GDM1 (cell line): ENCODE measurements at regions not wholly inside any gene's neighbourhood (a gene's known extent, or its start where the extent isn't known, plus 50 kb on each side); places are given as distances from the start of the nearest gene placed in this dataset.

ENCODE experiments used
- DNase-seq: peaks from one replicate; lab custom pipeline; 2025; lab: John Stamatoyannopoulos, UW

DNA sequence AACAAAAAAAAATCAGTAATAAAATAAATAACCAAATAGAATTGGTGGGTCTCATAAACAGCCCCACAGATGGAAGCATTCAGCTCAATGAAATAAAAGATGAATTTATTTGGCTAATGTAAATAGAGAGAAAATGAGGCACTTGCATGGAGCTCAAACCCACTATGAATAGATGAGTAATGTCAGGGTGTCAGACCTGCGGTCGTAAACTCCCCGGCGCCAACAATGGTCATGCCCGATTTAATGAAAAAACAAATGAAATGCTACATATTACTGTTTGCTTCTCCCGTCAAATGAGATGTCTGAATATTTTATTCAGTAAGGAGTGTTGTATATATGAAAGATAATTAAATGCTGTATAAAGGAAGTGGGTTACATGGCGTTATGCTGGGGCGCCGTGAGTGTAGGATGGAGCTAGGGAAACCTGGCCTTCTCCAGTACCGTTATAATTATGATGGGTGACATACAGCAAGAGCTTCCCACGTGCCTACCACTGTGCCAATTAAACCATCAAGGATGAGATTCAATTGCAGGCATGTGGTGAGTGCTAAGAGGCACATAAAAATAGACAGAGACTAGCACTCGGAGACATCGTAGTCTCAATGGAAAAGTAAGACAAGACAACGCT is 648.1 kb downstream of the BCL11B start:
- no peak for DNase-seq

DNA sequence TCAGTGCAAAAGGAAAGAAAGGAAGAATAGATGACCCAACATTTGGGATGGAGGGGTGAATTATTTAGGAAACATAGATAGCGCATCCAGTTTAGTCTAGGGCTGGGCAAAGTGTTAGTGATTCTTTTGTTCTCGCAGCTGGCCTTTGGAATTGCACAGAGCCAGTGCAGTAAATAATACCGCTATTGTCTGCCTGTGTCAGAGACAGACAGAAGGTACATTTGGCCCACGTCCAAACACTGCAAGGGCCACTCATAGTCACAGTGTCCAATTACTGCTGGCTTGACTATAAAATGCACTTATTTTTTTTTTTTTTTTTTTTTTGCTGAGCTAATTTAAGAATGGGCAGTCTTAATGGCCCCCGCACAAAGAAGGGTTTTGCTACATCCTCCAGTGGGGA is 638.6 kb downstream of the BCL11B start:
- DNase-seq: no peak

DNA sequence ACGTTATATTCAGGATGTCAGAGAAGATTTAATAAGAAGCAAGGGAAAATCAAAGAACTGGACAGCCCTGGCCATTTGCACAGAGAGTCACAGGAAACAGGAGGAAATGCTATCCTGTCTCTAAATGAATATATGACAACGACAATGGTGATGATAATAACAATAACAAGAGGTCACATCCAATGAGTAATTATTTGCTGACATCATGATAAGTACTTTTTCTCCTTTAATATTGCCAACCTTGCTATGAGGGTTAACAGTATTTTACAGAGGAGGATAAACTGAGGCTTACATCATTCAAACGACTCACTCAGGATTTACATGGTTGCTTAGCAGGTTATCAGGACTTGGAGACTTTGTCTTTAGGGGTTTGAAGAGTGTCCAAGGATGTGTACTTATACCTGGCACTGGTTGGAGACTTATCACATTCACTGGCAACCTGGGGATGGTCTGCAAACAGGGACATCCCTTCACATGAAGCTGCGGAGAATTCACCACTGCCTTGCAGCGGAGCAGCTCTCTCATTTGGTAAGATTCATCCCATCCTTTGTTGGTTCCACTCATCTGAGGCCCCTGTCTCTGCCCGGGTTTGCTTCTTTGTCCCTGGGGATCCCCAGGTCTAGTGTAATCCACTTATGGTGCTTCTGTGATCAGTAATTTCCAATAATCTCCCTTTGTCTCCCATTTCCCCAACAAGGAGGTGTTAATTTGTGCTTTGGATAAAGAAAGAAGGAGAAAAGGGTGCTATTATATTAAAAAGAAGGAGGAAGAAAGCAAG is 637.8 kb downstream of the BCL11B start:
- no peak for DNase-seq

DNA sequence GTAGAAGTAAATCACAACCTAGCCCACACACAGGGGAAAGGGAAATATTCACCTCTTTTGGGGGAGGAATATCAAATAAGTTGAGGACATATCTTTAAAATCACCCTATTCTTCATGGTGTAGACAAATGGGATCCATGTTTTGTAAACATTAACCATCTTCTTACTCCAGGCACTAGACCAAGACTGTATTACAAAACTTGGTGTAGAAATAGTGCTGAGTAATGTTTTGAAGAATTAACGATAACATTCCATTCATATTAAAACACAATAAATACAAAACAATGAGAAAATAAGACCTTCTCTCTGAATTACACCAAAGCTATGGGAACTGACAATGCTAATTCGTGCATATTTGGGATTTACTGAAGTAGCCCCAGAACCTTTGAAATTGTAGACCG is 633.6 kb downstream of the BCL11B start:
- no peak for DNase-seq

DNA sequence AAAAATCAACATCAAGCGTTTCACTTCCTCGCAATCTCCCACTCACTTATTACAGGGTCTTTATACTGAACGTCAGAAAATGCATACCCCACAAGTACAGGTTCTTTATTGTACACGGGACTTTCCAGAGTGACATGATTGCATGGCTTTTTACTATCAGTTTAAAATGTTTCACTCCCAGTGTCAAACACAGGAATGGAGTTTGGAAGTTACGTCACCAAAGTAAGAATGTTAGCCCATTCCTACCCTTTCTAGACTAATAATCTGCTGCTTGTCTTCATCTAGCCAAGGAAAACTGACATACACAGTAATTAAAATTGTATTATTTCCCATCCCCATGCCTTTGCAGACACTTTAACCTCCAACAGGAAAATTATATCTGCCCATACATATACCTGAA is 624.2 kb downstream of the BCL11B start:
- DNase-seq: no peak

DNA sequence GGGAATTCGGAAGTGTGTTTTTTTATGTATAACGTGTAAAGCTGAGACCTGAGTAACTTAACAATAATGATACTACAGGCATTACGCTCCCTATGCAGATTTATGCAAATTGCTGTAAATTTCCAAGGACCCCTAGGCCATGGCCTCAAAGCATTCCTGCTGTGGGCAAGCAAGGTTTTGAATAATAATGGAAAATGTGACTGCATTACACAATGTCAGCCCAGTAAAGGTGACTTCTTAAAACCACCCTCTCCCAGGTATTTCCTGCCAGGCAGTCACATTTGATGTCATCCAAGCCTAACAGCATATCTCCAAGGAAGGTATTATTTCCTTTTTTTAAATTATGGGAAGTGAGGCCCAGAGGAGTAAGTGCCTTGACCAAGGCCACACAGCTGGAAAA is 621.0 kb downstream of the BCL11B start:
- no peak for DNase-seq

DNA sequence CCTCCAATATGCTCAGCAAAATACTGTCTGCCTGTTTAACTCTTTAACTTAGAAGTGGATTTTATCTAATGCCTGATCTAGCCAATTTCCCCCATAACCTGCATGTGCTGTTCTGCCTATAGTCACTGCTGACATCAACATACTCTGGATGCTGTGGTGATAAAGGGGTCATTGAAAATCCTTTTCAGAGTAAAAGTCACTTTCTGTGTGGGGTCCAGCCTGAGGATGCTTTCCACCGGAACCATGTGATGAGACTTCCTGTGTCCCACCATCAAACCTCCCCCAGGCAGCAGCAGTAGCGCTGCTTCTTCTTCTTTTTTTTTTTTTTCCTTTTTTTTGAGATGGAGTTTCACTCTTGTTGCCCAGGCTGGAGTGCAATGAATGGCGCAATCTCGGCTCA is 607.0 kb downstream of the BCL11B start:
- no peak for DNase-seq

DNA sequence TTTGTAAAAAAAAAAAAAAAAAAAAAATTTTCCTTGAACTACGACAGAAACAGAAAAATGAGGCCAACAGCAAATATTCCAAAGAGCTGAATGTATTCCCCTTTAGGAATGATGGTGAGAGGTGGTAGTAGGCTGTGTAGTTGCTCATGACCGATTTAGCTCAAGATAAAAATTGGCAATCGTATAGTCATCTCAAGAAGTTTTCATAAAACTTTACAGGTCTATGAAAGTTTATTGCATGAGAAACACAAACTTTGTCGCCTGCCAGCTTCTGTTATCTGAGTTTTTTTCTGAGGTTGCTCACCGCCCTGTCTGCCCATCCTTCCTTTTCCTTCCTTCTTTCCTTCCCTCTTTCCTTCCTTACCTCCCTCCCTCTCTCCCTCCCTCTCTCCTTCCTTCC is 605.5 kb downstream of the BCL11B start:
- no peak for DNase-seq

DNA sequence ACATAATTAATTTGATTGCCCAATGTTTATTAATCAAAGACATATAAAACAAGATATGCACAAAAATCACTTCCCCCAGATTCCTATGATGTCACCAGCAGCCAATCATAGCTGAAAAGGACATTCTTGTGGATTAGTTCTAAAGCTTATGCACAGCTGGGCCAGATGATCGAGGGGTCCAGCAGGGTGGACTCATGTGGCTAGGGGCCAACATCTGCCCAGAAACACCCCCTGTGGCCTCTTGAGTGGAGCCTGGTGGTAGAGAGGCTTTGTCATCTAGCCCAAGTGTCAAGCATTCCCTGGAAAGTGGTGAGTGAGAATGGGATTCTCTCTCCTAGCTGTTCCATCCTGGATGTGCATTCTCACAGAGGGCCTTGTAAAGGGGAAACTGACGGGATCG is 590.0 kb downstream of the BCL11B start:
- no peak for DNase-seq

DNA sequence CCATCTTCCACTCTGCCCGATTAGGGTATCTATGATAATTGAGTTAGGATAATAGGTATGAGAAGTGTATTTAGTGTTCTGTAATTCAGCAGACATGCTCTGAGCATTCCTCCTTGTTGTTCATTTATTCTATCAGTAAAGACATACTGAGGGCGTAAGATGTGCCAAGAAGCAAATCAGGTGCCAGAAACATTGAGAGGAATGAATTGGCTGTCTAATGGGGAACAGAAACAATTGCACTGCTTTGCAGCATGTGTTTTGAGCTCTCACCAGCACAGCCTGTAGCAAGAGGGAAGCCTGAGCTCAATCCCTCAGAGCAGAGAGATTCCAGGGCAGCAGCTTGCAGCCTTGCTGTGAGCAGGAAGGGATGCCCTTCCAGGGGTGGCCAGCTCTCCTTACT is 589.3 kb downstream of the BCL11B start:
- DNase-seq: no peak

DNA sequence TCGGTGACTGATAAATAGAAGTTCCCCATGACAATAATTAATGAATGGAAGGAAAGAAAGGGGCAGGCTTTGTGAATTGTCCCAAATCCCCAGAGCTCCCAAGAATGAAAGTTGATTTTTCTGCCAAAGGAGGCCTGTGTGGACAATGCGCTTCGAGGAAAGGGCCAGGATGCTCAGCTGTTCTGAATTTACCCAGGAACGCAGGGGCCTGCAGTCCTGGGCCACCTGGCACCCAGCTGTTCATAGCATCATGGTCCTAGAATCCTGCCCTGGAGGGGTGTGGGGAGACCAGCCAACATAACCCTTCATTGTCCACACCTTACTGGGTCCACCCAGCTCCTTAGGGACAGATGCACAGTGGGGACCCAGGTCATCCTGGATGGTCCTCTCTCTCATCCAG is 587.5 kb downstream of the BCL11B start:
- DNase-seq: no peak

DNA sequence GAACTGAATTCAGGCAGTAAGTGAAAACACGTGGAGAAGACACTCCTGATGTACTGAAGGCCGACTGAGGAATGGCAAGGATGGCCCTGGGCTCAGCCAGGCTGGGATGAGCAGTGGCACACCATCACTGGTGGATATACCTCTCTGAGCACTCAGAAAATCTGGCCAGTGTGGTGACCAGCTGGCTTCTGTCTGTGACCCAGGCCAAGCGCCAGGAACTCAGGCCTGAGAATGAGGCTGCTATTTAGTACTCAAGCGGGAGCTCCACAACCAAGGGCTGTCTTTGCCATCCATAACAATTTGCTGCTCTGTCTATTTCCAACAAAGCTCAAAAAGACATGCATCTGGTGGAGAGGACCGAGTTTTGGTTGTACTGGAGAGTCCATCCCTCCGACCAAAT is 586.3 kb downstream of the BCL11B start:
- DNase-seq: no peak

DNA sequence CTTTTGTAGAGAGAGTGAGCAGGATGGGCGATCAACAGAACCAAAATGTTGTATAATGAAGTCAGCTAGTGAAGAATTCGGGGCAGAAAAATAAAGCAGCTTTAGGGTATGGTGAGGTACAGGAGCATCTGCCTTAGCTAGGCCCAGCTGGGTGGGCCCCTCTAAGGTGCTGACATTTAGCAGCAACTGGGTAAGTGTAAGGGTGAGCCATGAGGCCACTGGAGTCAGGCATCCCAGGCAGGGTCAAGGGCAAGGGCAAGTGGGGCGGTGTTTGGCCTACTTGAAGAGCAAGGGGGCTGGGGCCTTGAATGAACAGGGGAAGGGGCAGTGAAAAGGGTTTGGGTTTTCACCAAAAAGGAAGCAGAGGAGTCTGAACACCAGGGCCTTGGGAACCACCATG is 583.6 kb downstream of the BCL11B start:
- no peak for DNase-seq

DNA sequence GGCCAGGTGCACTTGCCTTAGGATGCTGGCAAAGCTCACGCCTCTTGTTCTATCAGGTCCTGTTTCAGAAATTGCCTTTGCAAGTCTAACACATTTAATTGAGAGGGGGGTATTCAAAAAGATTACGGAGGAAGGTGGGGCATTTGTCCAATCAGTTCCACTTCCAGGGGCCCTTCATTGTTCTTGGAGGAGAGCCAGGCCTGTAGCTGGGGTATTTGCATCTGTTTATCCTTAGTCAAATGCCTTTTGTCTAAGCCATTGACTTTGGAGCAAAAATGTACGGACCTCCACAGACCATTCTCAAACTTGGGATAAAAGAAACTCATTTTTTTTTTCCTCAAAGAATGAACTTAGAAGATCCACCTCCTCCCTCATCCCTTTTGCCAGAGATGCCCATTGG is 582.0 kb downstream of the BCL11B start:
- DNase-seq: no peak

DNA sequence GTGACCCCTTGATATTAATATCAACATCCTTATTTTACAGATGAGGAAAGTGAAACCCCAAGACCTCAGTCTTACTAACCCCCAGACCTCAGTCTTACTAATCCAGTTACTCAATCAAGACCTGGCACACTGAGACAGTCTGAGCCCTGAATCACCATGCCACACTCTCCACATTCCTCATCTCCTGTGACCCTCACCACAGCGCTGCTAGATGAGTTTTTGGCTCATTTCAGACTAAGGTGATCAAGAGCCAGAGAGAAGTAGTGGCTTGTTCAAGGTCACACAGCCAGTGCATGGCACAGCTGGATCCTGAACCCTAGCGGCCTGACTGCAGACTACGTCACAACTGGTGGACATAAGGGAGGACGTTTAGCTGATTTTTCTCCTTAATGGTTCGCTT is 579.2 kb downstream of the BCL11B start:
- no peak for DNase-seq

DNA sequence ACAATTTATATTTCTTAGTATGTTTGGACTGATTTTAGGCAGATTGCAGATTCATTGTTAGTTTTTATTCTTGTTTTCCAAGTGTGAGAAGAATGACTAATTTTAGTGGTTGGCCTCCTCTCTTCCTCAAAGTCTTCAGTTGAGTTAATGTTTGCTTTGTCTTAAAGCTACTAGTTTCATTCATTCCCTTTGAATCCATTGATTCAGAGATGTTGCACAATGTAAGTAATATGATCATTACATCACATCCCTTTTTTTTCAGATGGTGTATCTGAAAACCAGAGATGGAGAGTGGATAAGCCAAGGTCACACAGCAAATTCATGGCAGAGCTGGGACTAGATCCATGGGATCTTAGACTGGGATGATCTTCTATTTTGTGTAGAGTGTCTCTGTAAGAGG is 577.5 kb downstream of the BCL11B start:
- DNase-seq: no peak

DNA sequence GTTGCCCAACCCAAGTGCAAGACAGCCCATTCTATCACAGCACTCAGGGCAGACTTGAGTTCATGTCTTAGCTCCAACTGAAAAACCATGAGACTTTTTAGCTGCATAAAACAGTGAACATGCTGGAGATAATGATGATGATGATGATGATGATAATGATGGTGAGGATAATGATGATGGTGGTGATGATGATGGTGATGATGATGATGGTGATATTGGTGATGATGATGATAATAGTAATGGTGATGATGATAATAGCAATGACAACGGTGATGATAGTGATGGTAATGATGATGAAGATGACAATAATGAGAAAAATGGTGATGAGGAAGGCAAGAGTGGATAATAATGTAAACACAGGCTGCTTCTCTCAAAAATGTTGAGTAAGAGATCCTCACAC is 576.2 kb downstream of the BCL11B start:
- no peak for DNase-seq

DNA sequence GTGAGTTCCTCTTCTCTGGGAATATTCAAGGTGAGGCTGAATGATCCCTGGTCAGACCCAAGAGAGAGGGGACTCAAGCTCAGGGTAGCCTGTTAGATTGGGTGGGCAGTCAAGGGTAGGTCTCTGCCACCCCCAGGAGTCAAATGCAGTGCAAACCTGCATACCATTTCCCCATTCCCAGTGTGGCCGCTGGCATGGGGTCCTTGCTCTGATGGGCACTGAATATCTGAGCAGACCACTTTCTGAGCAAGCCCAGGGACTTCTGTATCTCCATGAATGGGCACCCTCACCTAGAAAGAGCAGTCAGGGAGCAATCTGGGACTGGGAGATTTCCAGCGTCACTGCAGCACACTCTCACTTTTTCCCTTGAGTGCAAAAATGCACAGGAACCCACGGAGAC is 573.7 kb downstream of the BCL11B start:
- no peak for DNase-seq

DNA sequence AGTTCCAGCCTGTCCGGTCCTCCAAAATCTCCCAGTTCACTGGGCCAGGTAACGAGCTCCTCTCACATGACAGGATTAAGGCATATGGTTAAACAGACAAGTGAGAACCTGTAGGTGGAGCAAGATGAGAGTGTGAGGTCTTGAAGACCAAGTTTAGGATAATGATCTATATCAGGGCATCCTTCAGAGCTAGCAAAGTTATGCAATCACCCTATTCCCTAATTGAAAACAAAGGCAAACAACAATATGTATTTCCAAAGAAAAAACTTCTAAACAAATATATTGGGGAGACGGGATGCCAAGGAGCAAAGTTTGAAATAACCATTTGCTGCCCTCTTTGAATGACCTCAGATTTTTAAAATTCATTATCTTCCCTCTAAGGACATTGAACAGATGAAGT is 571.2 kb downstream of the BCL11B start:
- DNase-seq: no peak

DNA sequence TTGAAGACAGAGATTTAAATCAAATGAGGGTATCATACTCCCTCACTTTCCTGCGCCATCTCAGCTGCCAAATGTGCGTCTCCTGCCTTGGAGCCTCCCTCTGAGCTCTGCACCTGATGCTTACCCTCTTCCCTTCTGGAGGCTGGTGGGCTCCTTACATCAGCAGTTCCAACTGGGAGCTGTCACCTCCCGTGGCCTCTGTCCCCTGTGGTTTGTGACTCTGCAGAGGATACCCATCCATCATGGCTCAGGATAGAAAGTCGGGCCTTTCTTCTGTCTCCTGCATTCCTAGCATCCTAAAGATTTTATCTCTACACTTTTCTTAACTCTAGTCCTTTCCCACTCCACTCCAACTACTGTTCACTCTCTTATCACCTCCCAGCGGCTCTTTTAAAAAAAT is 570.6 kb downstream of the BCL11B start:
- DNase-seq: no peak

DNA sequence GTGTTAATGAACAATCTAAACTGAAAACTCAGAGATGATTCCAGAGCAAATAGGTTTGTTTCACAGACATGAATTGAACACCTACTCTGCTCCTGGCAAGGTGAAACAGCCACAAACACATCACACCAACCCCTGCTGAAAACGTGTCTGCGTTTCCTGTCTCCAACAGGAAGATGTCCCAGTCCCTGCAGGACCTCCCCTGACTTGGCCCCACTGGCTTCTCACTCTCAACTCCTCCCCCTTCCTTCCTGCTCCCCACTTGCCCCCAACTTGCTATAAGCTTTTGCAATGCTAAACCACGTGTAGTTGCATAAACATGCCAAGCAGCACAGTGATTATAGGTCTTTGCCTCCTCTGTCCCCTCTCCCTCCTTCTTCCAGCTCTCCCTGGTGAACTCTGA is 567.6 kb downstream of the BCL11B start:
- no peak for DNase-seq

DNA sequence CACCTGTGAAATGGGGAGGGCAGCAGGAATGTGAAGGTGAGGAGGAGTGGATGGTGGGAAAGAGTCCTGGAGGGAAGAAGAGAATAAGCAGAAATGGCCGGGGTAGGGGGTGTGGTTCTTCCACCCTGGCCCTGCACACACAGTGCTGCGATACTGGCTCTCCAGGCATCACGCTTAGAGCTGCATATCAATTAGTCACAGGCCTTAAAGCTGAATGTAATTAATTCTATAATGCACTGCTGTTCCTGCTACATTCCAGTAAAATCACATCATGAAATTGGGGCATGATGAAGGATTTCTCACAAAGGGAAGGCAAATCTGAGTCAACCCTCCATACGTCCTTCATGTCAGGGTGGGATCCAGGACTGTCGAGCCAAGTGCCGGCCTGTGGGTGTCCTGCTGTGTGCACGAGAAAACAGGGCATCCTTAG is 566.1 kb downstream of the BCL11B start:
- DNase-seq: no peak

DNA sequence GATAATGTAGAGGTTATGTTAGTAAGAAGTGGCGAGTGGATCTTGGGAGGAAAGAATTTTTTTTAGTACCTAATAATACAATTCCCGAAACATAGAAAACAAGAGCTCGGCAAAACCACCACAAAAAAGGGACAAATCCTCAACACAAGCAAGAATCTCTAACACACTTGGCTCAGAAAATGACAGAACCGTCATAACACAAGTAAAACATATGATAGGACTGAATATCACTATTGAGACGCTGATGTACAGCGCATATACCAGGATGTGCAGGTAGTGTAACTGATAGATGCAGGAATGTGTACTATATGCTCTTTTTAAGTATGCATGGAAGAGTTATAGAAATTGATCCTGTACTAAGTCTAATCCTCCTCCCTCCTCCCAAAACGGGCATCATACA is 564.5 kb downstream of the BCL11B start:
- no peak for DNase-seq

DNA sequence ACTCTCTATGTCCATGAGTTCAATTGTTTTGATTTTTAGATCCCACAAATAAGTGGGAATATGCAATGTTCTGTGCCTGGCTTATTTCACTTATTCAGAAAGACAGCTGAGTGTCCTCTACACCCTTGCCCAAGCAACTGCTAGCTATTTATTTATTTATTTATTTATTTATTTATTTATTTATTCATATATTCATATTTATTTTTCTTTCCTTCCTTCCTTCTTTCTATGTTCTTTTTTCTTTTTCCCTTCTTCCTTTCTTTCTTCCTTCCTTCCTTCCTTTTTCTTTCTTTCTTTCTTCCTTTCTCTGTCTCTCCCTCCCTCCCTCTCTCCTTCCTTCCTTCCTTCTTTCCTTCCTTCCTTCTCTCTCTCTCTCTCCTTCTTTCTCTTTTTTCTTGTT is 563.4 kb downstream of the BCL11B start:
- no peak for DNase-seq
